HepG2 (cell line): ENCODE measurements at regions not wholly inside any gene's neighbourhood (a gene's known extent, or its start where the extent isn't known, plus 50 kb on each side); places are given as distances from the start of the nearest gene placed in this dataset.

ENCODE experiments used
- BRD4 ChIP-seq: sonication (generic); formaldehyde crosslinking; IDR thresholded peaks from 2 replicates; pipeline ENCODE4 v1.4.0; 2020; ENCODE audit warnings: missing genetic modification reagents
- EZH2 ChIP-seq: conservative IDR thresholded peaks from 2 replicates; pipeline ENCODE4 v1.6.1; 2012; ENCODE audit warnings: mild to moderate bottlenecking, low read depth, low read length, moderate library complexity
- HIC2 ChIP-seq: sonication (generic); formaldehyde crosslinking; IDR thresholded peaks from 2 replicates; pipeline ENCODE4 v1.9.0; 2022; ENCODE audit warnings: low read depth, missing genetic modification reagents
- NFE2 ChIP-seq: sonication (generic); formaldehyde crosslinking; IDR thresholded peaks from 2 replicates; pipeline ENCODE4 v1.4.0; 2020; ENCODE audit warnings: missing genetic modification reagents
- NFYC ChIP-seq: IDR thresholded peaks from 2 replicates; pipeline ENCODE4 v1.6.1; 2016; ENCODE audit warnings: missing genetic modification reagents, missing compliant biosample characterization
- PITX1 ChIP-seq: sonication (generic); formaldehyde crosslinking; IDR thresholded peaks from 2 replicates; pipeline ENCODE4 v1.5.1; 2020; ENCODE audit warnings: mild to moderate bottlenecking, missing genetic modification reagents
- POGZ ChIP-seq: sonication (generic); formaldehyde crosslinking; IDR thresholded peaks from 2 replicates; pipeline ENCODE4 v1.4.0; 2020; ENCODE audit warnings: mild to moderate bottlenecking, missing genetic modification reagents
- RERE ChIP-seq: IDR thresholded peaks from 2 replicates; pipeline ENCODE4 v1.6.1; 2016; ENCODE audit warnings: low read depth, missing genetic modification reagents, missing compliant biosample characterization
- SP2 ChIP-seq: sonication (generic); formaldehyde crosslinking; IDR thresholded peaks from 2 replicates; pipeline ENCODE4 v1.5.1; 2020; ENCODE audit warnings: mild to moderate bottlenecking, missing genetic modification reagents
- ZBTB25 ChIP-seq: IDR thresholded peaks from 2 replicates; pipeline ENCODE4 v1.6.1; 2018; ENCODE audit warnings: missing genetic modification reagents
- ZNF12 ChIP-seq: sonication (generic); formaldehyde crosslinking; IDR thresholded peaks from 2 replicates; pipeline ENCODE4 v1.5.0; 2020; ENCODE audit warnings: missing genetic modification reagents
- ZNF24 ChIP-seq: fragments of 450-650 bp; IDR thresholded peaks from 2 replicates; pipeline ENCODE4 v1.6.1; 2017; ENCODE audit warnings: antibody characterized with exemption, mild to moderate bottlenecking
- ZNF574 ChIP-seq: sonication (generic); formaldehyde crosslinking; IDR thresholded peaks from 2 replicates; pipeline ENCODE4 v1.4.0; 2020; ENCODE audit warnings: missing genetic modification reagents
- ZNF616 ChIP-seq: sonication (generic); formaldehyde crosslinking; IDR thresholded peaks from 2 replicates; pipeline ENCODE4 v1.5.0; 2020; ENCODE audit warnings: low read depth, mild to moderate bottlenecking, missing genetic modification reagents
- ZNF672 ChIP-seq: sonication (generic); formaldehyde crosslinking; IDR thresholded peaks from 2 replicates; pipeline ENCODE4 v1.8.1; 2022; ENCODE audit warnings: missing genetic modification reagents
- ZSCAN20 ChIP-seq: sonication (generic); formaldehyde crosslinking; IDR thresholded peaks from 2 replicates; pipeline ENCODE4 v1.4.0; 2020; ENCODE audit warnings: missing genetic modification reagents, mild to moderate bottlenecking, borderline replicate concordance

- no peak for TF ChIP-seq ZNF574 (CRISPR knock-in tag)
- TF ChIP-seq ZBTB25, result no peak
- TF ChIP-seq ZNF672 (CRISPR knock-in tag), result peak; percentile 96
- TF ChIP-seq ZSCAN20 (CRISPR knock-in tag), result no peak
- peak; percentile 45; the same call in 1 of the 2 replicates for TF ChIP-seq POGZ (CRISPR knock-in tag)
- peak; percentile 99 for TF ChIP-seq BRD4
- no peak for TF ChIP-seq EZH2
- 0 out of 2 replicates have a peak, but pooled peaks have one; percentile 32 for TF ChIP-seq ZNF616 (CRISPR knock-in tag)
- TF ChIP-seq NFYC, result no peak
- TF ChIP-seq ZNF12 (CRISPR knock-in tag), result no peak
- no peak for TF ChIP-seq SP2 (CRISPR knock-in tag)
- TF ChIP-seq NFE2 (CRISPR knock-in tag), result no peak
- TF ChIP-seq ZNF24, result no peak
- TF ChIP-seq PITX1 (CRISPR knock-in tag), result peak; percentile 52; the same call in 1 of the 2 replicates
- TF ChIP-seq HIC2, result peak; percentile 88
- no peak for TF ChIP-seq RERE (CRISPR knock-in tag)
Measured at GRCh38 chr2:234687718-234688475, 191.0 kb upstream of the ARL4C start (continued).
